CD1c-positive myeloid dendritic cell (primary cell): ENCODE measurements at regions not wholly inside any gene's neighbourhood (a gene's known extent, or its start where the extent isn't known, plus 50 kb on each side); places are given as distances from the start of the nearest gene placed in this dataset.

Experiments
- DNase-seq: peaks from one replicate; pipeline ENCODE4 v3.0.0-alpha.2; 2016; ENCODE audit errors: extremely low spot score

DNA sequence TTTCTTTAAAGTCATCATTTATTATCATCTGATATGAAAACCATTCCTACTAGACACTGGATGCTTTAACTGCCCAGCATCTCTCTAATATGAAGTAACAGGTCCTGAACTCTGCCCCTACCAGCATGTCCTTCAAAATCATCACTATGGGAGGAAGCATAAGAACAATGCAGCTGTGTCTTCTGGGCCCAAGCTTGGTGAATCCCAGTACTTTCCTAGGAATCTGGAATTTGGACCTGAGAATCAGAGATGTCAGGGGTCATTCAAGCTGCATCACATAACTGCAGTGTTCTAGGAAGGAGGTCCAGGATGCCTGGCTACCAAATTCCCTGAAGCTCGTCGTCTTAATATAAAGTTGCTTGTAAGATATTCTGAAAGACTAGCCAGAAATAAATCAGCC is 182.7 kb downstream of the AHR start:
- no peak for DNase-seq

- no peak for DNase-seq
Observed at GRCh38 chr7:17485368-17485767, 186.9 kb downstream of the AHR start.

GRCh38 chr7:17485904-17486303 is 187.5 kb downstream of the AHR start:
- DNase-seq: no peak

DNA sequence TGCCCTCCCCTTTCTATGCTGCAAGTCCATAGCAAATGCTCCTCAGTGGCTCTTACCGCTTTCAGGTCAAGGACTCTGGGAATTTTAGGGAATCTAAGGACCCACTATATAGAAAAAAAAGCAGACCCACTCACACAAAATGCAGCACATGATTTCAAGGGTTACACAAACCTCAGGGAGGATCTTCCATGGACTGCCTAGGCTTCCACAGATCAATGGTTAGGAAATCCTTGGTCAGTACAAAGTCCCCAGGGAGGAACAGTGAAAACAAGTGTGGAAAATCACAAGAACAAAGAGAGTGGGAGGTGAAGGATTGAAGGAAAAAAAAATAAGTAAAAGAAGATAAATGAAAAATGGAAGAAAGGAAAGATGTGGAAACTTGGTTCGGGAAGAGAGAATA is 188.4 kb downstream of the AHR start:
- DNase-seq: no peak

- DNase-seq: no peak
Observed at GRCh38 chr7:17487343-17487742, 188.9 kb downstream of the AHR start.

- DNase-seq: no peak
Observed at GRCh38 chr7:17488829-17489228, 190.4 kb downstream of the AHR start.

- no peak for DNase-seq
Observed at GRCh38 chr7:17489961-17490360, 191.5 kb downstream of the AHR start.

DNA sequence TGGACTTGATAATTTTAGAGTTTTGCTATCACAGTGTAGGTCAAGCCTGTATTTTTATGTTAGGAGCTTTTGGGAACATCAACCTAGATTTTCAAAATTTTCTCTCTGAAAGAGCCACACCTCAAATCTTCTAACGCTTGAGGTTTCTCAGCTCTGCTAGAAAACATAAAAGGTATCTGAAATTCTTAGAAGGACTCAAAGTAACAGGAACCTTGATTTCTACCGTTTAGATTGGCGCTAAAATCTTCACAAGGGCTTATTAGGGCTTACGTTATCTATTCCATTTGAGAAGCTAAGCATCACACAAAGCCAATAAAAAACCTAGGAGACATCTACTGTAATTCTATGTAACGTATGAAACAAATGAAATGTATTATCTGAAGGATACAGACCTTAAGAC is 192.4 kb downstream of the AHR start:
- no peak for DNase-seq

GRCh38 chr7:17492437-17492836 is 194.0 kb downstream of the AHR start:
- DNase-seq: no peak

GRCh38 chr7:17493446-17493845 is 195.0 kb downstream of the AHR start:
- DNase-seq: no peak

DNA sequence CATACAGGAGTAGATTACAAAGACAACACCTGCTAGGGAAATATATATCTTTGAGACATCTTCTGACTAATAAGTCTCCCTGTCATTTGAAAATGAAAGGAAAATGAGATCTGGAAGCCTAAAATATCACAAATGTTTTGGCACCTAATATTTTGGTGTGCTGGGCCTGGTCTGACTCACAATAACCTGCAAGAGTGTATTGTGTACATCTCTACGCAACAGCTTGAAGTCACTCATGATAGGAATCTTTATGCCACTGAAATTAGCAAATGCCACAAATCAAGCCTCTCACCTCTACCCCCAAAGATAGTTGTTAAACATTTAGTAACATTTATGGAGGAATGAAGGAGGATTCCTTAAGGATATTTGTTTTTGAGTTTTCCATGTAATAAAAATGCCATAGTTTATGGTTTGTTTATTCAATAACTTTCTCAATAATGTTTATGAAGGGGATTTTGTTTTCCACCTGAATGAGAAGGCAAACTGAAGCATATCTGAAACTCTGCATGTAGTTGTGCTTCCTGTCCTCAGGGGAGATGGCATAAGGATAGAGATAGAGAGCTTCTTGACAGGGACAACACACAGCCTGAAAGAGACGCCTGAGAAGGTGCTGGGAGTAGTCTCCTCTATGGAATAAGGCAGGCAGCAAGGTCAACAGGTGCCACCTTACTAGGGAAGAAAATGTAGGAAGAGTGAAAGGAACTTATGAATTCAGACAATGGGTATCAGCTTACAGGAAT is 197.4 kb downstream of the AHR start:
- DNase-seq: no peak

DNA sequence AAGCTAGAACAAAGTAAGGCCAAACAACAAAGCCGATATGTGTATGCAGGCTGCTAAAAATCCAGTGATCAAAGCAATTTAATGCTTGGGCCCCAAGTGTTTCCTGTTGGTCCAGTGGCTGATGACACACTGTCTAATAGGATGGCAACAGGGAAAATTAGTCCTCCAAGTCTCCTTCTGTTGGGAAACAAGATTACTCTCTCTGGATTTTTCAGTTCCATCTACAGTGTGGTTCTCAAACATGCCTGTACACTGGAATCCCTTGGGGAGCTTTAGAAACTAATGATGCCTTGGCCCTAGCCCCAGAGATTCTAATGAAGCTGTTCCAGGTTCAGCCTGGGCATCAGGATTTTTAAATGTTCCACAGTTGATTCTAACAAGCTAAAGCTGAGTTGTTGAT is 198.7 kb downstream of the AHR start:
- DNase-seq: no peak

GRCh38 chr7:17497549-17498167 is 199.2 kb downstream of the AHR start:
- DNase-seq: no peak

DNA sequence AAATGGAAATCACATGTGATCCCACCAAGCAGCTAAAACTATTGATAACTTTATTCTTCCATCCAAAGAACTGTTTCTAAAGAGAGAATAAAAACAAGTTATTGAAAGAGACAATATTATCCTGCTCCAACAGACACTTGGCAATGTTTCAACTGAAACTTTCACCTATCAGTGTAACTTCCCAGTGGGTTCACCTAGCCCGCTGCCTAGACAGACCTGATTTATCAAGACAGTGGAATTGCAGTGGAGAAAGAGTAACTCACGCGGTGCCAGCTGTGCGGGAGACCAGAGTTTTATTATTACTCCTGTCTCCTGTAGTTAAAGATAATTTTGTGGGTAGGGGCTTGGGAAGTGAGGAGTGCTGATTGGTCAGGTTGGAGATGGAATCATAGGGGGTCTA is 199.8 kb downstream of the AHR start:
- no peak for DNase-seq

DNA sequence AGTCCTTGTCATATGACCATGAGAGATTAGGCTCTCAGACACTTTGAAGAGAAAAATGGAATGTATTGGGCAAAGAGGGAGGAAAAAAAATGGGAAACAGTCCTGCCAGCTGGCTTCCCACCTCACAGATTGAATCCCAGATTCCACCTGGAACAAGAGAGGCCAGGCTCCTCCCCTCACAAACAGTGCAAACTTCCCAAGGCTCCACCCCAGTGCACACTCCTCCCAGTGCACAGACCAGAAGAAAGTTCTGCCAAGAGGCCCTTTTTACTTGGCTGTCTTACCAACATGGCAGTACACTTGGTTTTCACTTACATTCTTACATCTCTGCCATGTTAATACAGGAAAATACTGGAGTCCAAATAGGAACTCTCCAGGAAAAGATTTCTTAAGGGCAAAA is 202.3 kb downstream of the AHR start:
- no peak for DNase-seq

DNA sequence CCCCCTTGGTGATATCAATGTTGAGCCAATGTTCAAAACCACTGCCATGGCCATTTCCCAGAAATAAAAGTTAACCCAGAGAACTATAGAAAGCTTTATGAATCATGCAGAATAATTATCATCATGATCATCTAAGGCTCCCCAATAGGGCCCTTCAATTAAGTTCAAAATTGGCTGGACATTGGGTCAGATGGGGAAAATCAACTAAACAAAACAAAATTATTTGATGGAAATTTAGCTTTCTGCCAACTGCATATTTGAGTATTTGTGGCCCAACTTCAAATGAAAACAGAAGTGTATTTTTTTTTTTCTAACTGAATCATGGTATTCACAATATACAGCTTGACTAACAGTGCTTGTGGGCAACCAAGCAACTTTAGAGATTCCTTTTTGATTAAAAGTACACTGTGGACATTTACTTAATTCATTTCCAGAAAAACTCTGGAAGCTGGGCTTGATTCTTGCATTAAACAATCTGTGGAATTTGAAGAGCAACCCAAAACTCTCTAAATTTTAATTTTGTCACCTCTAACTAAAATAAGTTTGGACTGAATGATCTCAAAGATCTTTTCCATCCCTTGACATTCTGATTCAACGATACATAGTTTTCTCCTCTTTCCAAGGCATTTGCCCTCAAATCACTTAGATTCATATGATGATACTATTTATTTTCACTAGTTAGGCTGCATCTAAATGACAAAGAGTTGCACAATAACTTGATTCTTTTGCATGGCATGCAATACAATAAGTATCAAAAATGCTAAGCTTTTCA is 203.2 kb downstream of the AHR start:
- DNase-seq: no peak

DNA sequence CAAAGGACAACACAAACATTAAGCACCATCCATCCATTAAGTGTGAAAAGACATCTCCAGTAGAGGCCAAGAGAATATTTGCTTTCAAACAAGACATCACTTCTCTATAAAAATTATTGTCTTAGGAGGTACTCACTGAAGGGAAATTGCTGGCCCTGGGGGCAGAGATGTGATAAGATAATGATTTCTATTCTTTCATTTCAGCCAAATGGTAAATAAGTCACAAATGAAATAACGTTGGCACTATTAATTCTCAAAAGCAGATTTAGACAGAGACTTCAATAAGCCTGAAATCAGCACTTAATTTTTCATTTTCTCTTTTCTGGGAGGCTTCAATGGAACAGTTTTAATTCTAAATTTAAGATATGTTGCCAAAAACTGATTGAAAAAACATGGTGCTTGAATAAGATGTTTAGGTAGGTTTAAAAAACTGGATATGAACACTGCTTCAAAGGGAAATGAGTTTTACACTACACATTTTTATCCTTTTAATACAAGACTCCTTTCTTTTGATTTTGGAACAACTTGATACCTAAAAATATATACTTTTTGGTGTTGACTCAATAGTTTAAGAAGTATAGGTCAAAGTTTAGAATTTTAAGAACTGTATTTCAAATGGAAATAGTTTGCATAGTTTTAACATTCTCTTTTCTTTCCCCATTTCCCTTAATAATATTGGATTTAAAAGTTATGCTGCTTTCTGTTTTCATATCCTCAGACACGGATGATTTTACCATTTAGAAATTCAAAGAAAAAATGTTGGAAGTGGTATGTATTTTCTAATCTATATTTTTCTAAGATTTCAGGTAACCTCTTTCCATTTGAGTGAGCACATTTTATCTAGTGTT is 204.0 kb downstream of the AHR start:
- no peak for DNase-seq

GRCh38 chr7:17506095-17506494 is 207.6 kb downstream of the AHR start:
- no peak for DNase-seq

DNA sequence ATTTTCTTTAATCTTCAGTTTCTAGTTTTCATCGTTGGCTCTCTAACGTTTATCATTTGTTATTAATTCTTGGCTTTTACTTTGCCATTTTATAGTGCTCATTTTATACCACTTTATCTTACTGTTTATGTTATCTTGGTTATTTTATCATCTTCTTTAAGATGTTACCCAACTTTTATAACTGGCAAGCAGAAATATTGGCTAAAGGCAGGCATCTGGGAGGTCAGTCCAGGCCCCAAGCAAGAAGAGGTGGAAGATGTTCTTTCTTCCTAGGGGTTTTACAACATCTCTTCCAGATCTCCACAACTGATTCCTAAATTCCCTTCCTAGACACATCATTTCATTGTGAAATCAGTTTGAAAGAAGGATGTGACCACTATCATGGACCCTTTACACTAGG is 208.1 kb downstream of the AHR start:
- no peak for DNase-seq

GRCh38 chr7:17507717-17508116 is 209.3 kb downstream of the AHR start:
- no peak for DNase-seq

- no peak for DNase-seq
Observed at GRCh38 chr7:17512181-17512675, 213.8 kb downstream of the AHR start.

DNA sequence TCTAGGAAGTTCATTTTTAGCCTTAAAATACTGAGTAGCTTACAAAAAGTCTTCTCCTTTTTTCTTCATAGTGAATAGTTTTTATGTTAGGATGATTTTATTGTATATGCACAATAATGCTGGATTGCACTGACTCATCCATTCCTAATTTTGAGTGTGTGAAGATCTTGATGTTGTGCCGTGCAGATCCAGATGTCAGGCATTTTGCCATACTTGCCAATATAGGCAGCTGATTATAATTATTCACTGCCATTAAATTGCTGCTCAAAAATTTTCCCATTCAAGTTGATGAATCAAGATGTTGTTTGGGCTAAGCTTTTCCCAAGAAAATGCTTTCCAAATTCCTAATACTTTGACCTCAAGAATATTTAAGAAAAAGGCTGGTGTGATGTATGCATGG is 218.3 kb downstream of the AHR start:
- no peak for DNase-seq
